Kidney epithelial cell (primary cell): ENCODE measurements at regions not wholly inside any gene's neighbourhood (a gene's known extent, or its start where the extent isn't known, plus 50 kb on each side); places are given as distances from the start of the nearest gene placed in this dataset.

Source experiments
- DNase-seq: peaks from one replicate; pipeline ENCODE4 v3.0.0-alpha.2; 2010; ENCODE audit warnings: low read depth
- H3K27me3 ChIP-seq: 2 replicates; pipeline ENCODE4 v1.6.0; 2011; ENCODE audit warnings: low read length; ENCODE audit not compliant: control insufficient read depth, insufficient read depth
- H3K36me3 ChIP-seq: 2 replicates; pipeline ENCODE4 v1.5.1; 2011; ENCODE audit warnings: low read length; ENCODE audit not compliant: control insufficient read depth, insufficient read depth
- H3K4me3 ChIP-seq: 2 replicates; pipeline ENCODE4 v1.5.1; 2011; ENCODE audit warnings: low read depth, mild to moderate bottlenecking, control low read depth, low read length
- TF ChIP-seq, protein P1 (sequence below): IDR thresholded peaks from 2 replicates; pipeline ENCODE4 v1.5.1; 2011; ENCODE audit warnings: mild to moderate bottlenecking, moderate library complexity, low read length, control low read depth, inconsistent platforms; ENCODE audit not compliant: insufficient read depth, poor library complexity, severe bottlenecking

DNA sequence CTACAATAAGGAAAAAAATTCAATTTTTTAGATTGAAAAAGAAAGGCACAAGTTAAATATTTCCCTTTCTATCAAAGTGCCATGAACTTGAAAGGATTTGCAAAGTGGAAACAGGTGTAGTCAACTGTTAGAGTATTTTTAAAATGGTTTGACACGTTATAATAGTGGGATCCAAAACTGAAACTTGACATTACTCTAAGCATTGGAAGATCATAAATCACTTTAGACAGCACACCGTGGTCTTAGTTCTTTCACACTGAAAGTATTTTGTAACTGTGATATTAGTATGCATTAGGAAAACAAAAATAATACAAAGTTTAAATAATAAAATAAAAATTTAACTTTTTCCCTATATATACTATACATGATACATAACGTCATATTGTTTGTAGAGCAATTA, 933.1 kb downstream of the EPHA3 start:
- Histone ChIP-seq H3K27me3 (no peaks in the 10 kb centered on the region), H3K4me3 (no peak overlapping the region), H3K36me3 (no peaks in the 10 kb centered on the region)
- no peak for DNase-seq
- TF ChIP-seq, protein P1, sequence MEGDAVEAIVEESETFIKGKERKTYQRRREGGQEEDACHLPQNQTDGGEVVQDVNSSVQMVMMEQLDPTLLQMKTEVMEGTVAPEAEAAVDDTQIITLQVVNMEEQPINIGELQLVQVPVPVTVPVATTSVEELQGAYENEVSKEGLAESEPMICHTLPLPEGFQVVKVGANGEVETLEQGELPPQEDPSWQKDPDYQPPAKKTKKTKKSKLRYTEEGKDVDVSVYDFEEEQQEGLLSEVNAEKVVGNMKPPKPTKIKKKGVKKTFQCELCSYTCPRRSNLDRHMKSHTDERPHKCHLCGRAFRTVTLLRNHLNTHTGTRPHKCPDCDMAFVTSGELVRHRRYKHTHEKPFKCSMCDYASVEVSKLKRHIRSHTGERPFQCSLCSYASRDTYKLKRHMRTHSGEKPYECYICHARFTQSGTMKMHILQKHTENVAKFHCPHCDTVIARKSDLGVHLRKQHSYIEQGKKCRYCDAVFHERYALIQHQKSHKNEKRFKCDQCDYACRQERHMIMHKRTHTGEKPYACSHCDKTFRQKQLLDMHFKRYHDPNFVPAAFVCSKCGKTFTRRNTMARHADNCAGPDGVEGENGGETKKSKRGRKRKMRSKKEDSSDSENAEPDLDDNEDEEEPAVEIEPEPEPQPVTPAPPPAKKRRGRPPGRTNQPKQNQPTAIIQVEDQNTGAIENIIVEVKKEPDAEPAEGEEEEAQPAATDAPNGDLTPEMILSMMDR, result no peak

DNA sequence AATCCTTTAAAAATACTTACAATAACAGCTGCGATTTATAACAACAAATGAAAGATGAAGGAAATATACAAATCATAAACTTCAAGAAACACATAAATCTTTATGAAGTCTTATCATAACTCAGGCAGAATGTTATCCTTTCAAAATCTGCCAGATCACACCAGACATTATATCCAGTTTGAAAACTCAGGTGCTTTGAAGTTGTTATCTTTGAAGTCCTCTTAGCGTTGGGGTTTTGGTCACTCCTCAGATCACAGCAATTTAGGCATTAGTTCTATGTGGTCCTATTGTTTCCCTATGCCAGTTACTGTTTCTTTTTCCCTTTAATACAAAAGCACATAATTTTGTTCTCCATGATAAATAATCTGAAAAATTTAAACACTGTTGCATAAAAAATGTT, 934.6 kb downstream of the EPHA3 start:
- DNase-seq, result no peak
- H3K36me3 ChIP-seq, result no peaks in the 10 kb centered on the region
- TF ChIP-seq, protein P1, result no peak
- H3K4me3 ChIP-seq, result no peak overlapping the region
- no peaks in the 10 kb centered on the region for H3K27me3 ChIP-seq

DNA sequence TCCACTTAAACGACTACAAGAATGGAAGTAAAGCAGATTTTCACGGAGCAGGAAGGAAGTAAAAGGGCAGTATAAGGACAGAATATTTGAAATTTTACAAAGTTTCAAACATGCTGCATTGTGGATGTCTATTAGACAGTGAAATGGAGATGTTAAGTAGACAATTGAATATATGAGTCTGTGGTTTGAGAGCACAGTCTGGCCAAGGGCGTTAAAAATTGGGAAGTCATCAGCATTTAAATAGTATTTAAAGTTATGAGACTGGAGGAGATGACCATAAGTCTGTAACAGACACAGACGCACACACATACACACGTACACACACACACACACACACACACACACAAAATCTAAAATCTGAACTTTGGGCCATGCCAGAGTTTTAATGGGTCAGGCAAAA, 935.9 kb downstream of the EPHA3 start:
- TF ChIP-seq, protein P1, result no peak
- Histone ChIP-seq H3K36me3 (no peaks in the 10 kb centered on the region), H3K4me3 (no peak overlapping the region), H3K27me3 (no peaks in the 10 kb centered on the region)
- no peak for DNase-seq

DNA sequence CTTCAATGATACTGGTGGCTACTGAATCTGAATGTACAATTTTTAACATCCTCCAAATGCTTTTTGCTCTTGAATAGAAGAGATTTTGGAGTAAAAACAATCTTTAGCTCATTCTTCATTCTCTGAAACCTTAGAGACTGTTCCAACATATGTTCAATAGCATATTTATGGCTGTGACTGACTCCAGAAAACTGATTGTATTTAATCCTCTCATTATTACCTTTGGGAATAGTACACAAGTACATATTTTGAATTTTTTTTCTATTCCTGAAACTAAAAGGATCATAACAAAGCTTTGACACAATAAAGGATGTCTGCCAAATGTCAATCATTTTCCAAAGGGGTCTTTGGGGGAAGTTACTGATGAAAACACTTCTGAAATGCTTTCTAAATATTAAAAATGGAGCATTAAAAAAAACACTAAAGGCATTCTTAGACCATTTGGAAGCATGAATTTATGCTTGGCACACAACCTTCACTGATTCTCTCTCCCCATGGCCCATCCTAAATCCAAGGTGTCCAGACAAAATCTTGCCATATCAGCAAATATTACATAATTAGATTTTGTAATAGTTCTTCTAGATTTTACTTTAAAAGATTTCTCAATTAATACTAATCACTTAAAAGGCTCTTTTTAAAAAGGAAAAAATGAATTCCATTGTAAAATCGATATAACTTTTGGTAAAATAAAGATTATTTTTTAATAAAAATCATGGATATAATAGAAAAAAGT, 936.8 kb downstream of the EPHA3 start:
- Histone ChIP-seq H3K4me3 (no peak overlapping the region), H3K27me3 (no peaks in the 10 kb centered on the region), H3K36me3 (no peaks in the 10 kb centered on the region)
- TF ChIP-seq, protein P1, result no peak
- DNase-seq, result no peak

DNA sequence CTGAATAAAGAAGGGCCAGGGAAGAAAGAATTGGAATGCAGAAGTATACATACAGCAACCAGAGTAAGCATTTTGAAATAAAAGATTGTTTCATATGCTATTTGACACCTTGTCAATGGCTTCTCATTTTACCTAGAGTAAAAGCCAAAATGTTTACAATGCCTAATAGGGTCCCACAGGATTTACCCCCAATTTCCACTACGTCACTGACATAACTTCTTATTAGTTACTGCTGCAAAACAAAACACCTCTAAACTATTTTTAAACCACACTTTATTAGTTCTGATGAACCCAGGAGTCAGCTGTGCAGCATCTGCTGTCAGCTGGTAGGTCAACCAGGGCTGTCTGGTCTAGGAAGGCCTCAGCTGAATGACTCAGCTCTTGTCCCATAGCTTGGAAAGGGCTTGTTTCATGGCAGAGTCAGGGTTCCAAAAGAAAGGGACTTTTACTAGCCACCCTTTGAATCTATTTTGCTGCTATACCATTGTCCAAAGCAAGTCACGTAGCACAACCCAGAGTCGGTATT, 945.1 kb downstream of the EPHA3 start:
- TF ChIP-seq, protein P1, result no peak
- DNase-seq, result no peak
- Histone ChIP-seq H3K36me3 (no peaks in the 10 kb centered on the region), H3K4me3 (no peak overlapping the region), H3K27me3 (no peaks in the 10 kb centered on the region)

DNA sequence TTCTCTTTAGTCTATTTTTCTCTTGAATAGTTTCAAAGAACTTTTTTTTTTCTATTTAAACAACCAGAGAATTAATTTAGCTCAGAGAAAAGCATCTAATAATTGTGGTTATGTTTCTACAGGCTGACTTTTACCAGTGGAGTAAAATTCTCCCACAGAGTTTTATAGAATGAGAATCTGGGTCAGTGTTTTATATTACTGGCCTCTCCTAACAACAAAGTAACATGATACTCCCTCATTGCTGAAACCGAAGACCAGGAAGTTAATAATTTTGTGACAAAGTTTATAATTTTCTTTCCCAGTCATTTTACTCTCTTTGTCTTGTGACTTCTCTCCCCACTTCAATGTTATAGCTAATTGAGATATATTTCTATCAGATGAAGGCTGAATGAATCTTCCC, 946.9 kb downstream of the EPHA3 start:
- no peaks in the 10 kb centered on the region for H3K27me3 ChIP-seq
- no peaks in the 10 kb centered on the region for H3K36me3 ChIP-seq
- no peak for DNase-seq
- H3K4me3 ChIP-seq, result no peak overlapping the region
- TF ChIP-seq, protein P1, result no peak
